KBM-7 (cell line): ENCODE measurements at regions not wholly inside any gene's neighbourhood (a gene's known extent, or its start where the extent isn't known, plus 50 kb on each side); places are given as distances from the start of the nearest gene placed in this dataset.
A peak's percentile ranks its signal among the peaks of the same experiment; 100 is the strongest.

ENCODE experiments used
- DNase-seq: peaks from one replicate; pipeline ENCODE4 v3.0.0-alpha.2; 2015
- in situ Hi-C: fragments of 300-500 bp; cut with MboI; formaldehyde crosslinking; loops from 2 replicates; pipeline ENCODE4 v1.14.3; 2020; ENCODE audit warnings: low sequenced_read_pairs, low pct_unique_long_range_greater_than_20kb, mixed read lengths

DNA sequence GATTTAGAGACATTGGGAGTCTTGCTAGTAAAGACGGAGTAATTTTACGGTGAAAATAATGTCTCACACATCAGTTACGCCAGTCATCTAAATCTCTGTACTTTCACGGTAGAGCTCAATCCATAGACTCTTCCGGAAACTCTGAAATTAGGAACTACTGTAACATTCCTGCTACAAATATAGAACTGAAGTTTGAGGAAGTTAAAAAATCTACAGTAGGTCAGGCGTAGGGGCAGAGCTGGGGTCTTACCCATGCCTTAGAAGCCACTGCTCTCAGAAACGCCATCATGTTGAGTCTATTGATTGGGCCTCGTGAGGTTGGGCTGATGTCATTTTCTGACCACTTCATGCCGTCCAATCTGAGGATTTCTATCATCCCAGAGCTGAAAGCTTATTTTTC, 1029.8 kb upstream of the TMEM132C start:
- in situ Hi-C loops, result no loop called here
- peak; percentile 19 for DNase-seq

DNA sequence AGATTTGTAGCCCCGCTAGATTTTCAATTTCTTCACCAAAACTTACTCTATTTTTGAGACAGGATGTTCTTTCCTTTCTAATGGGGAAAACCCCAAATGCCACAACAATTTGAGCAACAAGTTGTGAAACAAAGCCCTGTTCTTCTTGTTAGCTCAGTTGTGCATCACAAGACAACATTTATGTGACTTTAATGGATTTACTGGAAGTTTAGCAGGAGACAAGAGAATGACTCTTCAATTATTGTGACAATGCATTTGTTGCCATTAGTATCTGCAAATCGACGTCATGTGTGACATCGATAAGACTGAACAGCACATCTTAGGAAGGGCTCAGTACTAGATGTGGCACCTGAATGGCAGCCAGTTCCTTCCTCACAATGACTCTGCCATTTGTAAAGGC, 1028.9 kb upstream of the TMEM132C start:
- no peak for DNase-seq
- in situ Hi-C loops, result no loop called here

DNA sequence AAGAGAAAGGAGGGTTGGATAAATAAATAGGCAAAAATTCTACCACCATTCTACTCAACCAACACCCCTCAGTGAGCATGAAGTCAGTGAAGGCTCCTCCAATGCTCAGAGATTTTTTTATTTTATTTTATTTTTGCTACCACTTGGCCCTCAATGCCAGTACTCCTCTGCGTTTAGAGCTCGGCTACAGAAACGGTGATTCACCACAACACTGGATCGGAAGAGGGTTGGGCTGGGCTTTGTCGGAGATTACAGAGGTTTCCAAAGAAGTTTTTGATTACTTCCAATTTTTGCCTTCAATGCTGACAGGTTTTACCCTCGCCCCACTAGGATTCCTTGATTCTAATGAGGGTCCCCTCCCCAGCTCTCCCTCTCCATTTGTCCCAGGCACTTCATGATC, 1027.2 kb upstream of the TMEM132C start:
- in situ Hi-C loops, result no loop called here
- DNase-seq, result no peak

DNA sequence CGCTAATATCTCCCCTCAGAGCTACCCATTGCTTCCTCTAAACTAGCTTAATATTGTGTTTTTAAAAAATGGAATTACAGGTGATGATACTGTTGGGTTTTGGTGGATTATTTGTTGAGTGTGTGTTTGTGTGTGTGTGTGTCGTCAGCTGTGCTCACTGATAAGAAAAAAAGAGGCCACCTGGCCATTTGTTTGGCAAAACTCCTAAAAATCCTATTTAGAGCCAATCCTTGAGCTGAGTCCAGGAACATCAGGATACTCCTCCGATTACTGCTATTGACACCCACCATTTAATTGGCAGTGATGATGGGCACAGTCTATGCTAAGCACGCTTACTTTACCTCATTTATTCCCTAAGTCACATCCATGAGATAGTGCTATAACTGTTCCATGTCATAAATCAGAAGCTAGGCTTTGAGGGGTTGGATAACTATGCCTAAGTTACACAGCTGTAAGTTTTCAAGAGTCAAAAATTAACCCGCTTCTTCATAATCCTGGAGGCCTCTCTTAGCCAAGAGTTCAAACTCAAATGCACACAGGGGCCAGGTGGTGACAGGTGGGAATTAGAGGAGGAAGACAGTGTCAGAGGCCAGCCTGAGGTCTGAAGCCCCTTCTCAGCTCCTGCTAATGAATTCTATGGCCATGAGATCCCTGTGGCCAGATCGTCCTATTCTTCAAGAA, 1026.6 kb upstream of the TMEM132C start:
- in situ Hi-C loops, result no loop called here
- DNase-seq, result no peak

DNA sequence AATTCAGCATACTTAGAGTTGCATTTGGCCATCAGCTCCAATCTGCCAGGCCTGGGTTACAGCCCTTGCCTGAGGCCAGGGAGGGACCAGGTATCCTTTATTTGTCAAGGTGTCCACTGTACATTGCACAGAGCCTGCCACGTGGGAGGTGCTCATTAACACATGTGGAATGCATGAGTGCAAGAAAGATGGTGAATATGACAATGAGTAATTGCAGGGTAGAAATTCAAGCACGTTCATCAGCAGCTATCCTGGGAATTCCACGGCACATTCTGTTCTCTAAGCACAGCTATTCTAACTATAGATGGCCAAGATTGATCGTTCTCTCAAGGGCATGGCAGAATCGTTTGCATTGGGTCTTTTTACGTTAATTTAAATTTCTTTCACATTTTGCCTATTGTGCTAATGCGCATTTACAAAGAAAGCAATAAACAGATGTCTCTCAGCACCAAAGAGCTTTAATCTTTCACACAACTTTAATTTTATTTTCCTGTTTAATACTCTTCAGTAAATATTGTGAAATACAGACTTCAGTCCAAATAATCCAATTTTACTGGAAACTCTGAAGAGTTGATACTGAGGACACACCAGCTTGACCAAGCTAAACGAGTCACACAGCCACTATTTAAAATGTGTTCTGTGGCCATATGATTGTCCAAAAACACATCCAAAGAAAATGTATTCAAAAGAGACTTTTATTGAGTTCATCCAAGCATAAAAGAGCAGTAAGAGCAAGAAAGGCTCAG, 1025.7 kb upstream of the TMEM132C start:
- in situ Hi-C loops, result no loop called here
- DNase-seq, result no peak

DNA sequence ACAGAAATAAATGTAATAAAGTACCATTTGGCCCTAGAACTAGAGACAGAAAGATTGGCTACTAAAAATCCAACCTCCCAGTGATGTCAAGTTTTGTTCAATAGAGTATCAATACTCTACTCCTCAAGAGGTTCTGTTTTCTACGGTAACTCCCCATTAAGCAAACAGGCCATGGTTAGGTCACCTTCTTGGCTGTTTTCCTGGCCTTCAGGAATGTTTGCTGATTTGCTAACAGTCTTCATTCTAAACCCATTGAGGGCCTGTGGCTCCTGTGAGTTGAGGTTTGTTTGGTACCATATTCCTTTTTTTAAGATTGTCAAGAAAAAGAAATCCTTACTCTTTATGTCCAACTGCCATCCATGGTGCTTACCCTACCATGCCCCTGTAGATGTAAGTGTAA, 1022.0 kb upstream of the TMEM132C start:
- in situ Hi-C loops, result no loop called here
- DNase-seq, result no peak

DNA sequence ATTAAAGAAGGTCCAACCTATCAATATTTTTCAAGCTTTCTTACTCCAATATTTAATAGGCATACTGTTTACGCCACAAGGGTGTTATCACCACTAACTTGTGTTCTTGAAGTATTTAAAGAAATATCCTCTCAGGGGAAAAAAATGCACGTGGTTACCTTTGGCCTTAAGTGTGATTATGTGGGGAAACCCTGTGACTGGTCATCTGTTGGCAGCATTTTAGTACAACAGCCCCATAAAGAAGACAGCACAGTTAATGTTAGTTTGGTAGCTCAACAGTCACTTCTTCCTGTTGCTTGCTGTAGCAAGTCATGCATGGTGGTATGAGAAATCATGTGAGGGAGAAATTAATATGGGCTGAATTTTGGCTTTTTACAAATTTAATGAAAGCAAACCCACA, 1021.5 kb upstream of the TMEM132C start:
- in situ Hi-C loops, result no loop called here
- DNase-seq, result no peak

DNA sequence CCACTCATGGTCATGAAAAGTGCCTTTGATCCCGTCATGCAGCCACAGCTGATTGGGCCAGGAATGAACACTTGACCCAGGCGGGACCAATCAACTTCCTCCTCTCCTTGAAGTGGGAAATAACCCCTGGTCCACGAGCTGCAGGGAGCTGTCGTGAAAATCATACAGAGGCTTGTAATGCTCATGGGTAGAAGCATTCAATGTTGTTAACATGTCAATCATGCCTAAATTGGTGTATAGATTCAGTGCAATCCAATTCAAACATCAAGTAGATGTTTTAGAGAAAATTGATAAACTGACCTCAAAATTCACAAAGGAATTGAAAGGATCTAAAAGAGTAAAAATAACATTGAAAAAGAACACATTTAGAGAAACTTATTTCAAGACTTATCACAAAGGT, 1019.0 kb upstream of the TMEM132C start:
- no peak for DNase-seq
- in situ Hi-C loops, result no loop called here

DNA sequence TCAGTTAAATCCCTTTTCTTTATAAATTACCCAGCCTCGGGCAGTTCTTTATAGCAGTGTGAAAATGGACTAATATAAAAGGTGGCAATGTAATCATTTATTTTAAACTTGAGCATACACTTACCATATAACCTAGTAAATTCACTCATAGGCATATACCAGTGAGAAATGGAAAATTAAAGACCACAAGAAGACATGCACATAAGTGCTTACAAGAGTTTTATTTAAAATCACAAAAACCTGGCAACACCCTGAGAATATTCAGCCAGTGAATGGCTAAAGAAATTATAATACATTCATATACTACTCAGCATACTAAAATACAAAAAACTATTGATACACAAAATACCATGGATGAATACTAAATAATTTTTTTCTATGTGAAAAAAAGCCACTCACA, 1017.5 kb upstream of the TMEM132C start:
- no peak for DNase-seq
- in situ Hi-C loops, result no loop called here

DNA sequence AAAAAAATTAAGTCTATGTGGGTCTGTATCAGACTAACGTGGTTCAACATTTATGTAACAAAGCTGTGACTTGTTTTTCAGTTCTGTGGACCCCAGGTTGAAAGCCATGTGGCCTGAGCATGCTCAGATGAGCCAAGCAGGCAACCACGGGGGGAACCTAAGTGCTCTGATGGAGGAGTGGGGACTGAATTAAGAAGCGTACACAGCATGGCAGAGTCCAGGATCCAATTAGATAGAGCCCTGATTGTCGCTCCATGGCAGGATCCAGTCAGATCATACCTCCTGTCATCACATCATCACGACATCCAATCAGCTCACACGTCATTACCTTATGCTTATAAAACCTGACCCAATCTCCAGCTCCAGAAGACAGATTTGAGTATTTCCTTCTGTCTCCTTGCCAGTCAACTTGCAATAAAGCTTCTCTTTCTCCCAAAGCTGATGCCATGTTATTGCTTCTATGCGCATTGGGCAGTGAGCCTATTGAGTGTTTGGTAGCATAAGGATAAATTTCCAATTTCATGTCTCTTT, 1013.1 kb upstream of the TMEM132C start:
- in situ Hi-C loops, result no loop called here
- no peak for DNase-seq

DNA sequence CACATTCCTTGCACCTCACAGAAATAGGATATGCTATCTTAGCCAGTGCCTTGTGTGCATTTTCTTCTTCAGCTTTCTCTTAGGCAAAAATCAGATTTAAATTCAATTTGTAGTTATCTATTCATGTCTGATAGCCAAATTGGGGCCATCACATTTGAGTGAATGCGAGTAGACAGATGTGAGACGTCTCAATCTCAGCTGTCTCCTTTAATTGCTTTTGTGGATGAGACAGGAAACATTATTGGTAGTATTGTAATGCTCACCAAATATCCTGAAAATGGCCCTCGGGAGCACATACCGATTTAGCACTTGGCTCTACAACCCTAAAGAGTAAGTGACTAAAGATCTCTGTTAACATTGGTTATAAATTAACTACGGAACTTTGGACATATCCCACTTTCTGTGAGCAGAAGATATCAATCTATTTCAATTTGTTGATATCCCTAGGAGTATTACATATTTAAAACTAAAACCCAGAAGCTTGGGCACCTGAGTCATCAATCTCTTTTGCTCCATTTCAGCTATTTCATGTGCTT, 1012.5 kb upstream of the TMEM132C start:
- DNase-seq, result no peak
- in situ Hi-C loops, result no loop called here

DNA sequence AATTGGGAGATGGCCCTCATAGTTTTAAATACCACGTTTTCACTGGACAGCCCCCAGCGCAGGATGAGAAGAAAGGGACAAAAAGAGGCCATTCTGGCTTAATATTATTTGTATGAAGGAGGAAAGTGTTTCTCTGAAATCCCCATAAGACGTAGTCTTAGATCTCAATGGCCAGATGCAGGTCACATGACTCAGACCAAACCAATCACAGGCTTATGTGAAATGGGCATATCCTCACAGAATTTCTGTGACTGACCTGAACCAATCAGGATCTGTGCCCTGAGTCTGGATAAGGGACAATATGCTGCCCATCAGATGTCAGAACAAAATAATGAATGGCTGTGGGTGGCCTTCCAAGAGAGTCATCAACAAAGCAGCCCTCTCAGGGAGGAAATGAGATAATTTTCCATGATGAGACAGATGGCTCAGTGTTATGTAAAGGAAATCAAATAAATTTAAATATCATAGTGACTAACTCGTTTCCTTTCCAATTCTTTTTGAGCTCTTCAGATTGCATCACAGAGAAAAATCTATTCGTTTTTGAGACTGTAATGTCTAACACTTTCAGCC, 1009.5 kb upstream of the TMEM132C start:
- DNase-seq, result no peak
- in situ Hi-C loops, result no loop called here

DNA sequence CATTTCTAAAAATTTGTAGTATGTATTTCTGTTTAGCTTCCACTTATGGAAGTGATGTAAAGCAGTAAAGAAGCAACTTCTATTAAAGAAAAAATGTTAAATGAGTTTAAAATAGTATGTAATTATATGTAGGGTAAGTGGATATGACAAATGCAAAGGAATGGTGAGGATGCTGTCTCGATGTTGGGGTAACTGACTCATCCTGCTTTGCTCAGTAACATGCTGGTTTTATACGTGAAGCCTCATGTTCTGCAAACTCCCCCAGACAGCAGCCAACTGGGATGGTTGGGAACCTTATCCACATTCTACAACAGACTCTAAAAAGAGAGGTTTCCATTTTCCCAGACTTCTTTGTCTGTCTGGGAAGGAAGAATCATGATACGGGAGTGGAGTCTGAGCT, 1006.4 kb upstream of the TMEM132C start:
- in situ Hi-C loops, result no loop called here
- DNase-seq, result no peak

DNA sequence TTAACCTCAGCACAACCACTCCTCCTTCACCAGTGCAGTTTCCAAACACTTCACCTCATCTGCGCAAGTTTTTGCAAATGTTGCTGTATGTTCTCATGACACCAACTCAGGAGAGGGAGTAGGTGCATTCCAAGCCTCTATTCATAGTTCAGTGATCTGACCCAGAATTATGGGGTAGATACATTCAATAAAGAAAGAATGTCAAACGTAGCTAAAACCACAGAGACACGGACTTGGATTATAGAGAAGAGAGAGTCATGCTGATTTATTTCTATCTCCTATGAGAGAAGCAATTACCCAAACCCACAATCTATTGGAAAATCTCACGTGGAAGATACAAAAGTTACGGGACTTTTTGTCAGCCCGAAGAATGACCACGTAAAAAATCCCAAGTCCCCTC, 1006.0 kb upstream of the TMEM132C start:
- in situ Hi-C loops, result no loop called here
- DNase-seq, result no peak

DNA sequence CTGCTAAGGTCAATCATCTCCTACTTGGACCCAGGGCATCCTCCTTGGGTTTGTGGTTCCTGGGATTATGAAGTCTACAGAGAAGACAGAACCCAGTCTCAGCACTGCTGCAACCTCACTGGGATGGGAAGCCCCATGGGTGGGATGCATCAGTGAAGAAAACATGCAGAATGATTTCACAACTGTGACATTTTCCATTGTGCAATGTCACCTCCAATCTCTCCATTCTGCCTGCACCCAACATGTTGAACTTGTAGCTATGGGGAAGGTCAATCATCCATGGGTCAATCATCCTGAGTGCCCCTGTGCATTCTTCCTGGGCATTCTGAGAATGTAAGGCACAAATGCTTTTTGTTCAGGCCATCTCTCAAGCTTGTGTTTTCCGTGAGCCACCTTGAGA, 1004.4 kb upstream of the TMEM132C start:
- no peak for DNase-seq
- in situ Hi-C loops, result no loop called here

DNA sequence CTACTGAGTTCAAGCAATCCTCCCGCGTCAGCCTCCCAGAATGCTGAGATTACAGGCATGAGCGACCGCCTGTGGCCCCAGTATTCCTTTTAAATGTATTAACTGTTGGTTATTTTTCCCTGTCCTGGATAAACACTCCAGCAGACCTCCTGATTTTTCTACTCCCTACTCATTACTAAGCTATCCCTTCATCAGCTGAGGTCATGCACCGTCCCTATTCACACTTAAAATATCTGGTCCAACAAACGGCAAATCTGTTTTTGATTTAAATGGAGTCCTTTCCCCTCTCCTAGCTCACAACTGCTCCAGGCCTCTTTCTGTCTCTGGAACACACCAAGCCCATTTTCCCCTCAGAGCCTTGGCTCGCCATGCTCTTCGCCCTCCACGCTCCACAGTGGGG, 1003.3 kb upstream of the TMEM132C start:
- in situ Hi-C loops, result no loop called here
- no peak for DNase-seq

DNA sequence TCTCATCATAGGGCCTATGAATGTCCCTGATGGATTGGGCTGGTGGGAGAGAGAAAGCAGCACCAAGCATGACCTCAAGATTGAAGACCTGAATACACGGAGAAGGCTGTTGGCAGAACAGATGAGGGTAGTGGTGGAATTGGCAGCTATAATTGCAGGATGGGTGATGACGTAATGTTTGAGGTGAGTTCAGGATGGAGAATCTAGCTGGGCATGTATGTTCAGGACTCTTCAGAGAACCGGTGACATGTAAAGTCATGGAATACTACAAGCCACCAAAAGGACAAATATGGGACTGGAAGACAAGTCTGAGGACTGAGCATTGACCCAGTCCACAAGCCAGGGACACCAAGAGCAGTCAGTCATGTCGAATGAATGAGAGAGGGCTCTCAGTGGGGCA, 999.8 kb upstream of the TMEM132C start:
- no peak for DNase-seq
- in situ Hi-C loops, result no loop called here

DNA sequence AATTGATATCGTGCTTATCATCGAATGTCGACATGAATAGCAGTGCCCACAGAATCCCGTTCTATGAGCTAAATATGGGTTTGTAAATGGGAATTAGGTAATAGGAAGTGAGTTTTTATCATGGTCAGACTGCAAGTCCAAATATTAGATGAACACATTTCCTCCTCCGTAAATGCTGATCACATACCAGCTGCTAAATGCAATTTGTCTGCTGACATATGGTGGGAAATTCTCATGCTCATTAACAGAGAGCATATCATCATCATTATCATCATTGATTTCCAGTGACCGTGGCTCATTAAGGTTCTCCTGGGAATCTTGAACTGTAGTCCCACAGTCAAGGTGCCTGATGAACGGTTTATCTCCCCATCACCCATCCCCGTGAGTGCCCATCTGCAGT, 998.8 kb upstream of the TMEM132C start:
- in situ Hi-C loops, result no loop called here

DNA sequence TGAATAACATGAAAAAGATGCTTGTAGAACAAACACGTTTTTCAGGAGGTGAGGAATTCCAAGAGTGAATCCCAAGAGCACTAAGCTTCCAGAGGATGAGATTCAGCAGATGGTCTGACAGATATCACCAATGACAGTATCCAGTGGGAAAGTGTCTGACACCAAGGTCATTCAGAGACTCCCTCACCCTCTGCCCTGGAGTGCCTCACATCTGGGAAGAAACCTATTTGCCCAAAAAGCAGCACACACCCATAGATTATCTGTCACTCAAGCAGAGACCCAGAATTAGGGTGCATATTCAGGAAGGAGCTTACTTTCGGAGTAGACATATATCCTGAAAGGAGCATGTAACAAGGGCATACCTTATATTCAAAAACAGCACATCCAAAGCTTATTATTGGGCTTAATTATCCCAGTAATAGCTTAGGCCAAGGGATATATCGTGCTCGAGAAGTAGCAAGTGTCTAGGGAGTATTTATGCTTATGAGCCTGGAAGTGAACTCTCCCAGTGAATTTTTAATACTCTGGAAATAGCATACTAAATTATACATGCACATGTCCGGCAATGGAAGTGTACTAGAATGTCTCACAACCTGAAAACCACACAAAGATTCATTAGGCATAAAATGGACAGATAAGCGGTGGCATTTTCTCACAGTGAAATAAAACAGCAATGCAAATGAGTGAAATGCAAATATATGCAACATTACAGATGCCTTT, 998.1 kb upstream of the TMEM132C start:
- in situ Hi-C loops, result no loop called here
- DNase-seq, result no peak

More for the DNA sequence above, 998.8 kb upstream of the TMEM132C start:
- no peak for DNase-seq

DNA sequence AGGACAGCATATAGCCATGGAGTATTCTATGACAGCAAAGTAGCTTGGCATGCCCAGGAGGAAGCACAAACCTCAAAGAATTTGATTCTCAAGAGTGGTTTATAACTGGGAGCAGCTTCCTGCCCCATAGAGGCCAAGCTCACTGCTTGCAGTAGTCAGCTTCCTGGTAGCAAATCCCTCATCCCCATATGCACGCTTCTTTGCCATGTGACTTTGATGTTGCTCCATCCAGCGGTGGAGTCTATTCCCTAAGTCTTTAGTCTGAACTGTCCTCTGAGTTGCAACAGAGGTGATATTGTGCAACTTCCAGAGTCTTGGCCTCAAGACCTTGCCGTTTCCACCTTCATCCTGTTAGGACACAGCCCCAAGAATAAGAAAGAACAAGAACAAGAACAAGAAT, 996.8 kb upstream of the TMEM132C start:
- in situ Hi-C loops, result no loop called here
- DNase-seq, result peak; percentile 3
